Tibial nerve (tissue), 4 donors: ENCODE measurements at regions not wholly inside any gene's neighbourhood (a gene's known extent, or its start where the extent isn't known, plus 50 kb on each side); places are given as distances from the start of the nearest gene placed in this dataset.

ENCODE experiments used
- CTCF ChIP-seq, 5 experiments: fragments of 200-600 bp in 3 of 5; fragments of 450-650 bp in 2 of 5; sonication (generic) in 3 of 5; IDR thresholded peaks; one replicate each; pipeline ENCODE4 v1.5.1; 2016 to 2019; ENCODE audit warnings: antibody characterized with exemption in 5 of 5, mild to moderate bottlenecking in 3 of 5, moderate library complexity in 2 of 5
- EP300 ChIP-seq, 2 donors: sonication (generic); formaldehyde crosslinking; IDR thresholded peaks; one replicate each; pipeline ENCODE4 v1.6.1; 2017; ENCODE audit warnings: antibody characterized with exemption in 2 of 2, mild to moderate bottlenecking in 1 of 2
- POLR2A ChIP-seq, 2 donors: fragments of 450-650 bp; IDR thresholded peaks; one replicate each; pipeline ENCODE4 v1.6.1; 2017; ENCODE audit warnings: antibody characterized with exemption in 2 of 2, mild to moderate bottlenecking in 2 of 2, moderate library complexity in 2 of 2

DNA sequence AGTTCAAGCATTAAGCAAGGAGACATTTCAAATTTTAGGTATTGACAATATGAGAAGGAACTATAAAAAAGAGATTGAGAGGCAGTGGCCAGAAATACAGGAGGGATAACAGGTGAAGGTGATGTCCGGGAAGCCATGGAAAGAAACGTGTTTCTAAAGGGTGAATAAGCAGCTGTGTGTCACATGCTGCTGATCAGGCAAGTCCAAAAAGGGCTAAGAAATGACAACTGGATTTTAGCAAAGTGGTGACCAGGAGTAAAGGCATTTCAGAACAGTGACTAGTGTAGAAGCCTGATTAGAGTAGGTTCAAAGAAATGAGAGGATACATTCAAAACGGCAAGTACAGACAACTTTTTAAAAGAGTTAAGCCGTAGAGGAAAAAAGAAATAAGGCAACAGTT, 204.3 kb upstream of the DIO2 start:
- TF ChIP-seq POLR2A (IDR thresholded peaks at IDR 0.05) (no peak), CTCF (IDR thresholded peaks at IDR 0.05) (no peak), EP300 (IDR thresholded peaks at IDR 0.05) (no peak)
